ENCODE measurements at regions not wholly inside any gene's neighbourhood (a gene's known extent, or its start where the extent isn't known, plus 50 kb on each side); places are given as distances from the start of the nearest gene placed in this dataset.

GRCh38 chr1:5691795-5692509 lies 300.3 kb downstream of the NPHP4 start:
- no peak overlapping the region for H3K4me3 ChIP-seq (ENCODE audit: low read depth, low read length)
- no peak for TF ChIP-seq CTCF (IDR thresholded peaks at IDR 0.05; ENCODE audit: control insufficient read depth, extremely low read depth, insufficient read depth)
- DNase-seq (ENCODE audit: low read depth), result no peak

GRCh38 chr1:5690898-5691297 lies 301.3 kb downstream of the NPHP4 start:
- TF ChIP-seq CTCF (IDR thresholded peaks at IDR 0.05; ENCODE audit: control insufficient read depth, extremely low read depth, insufficient read depth), result no peak
- no peak overlapping the region for H3K4me3 ChIP-seq (ENCODE audit: low read depth, low read length)
- DNase-seq (ENCODE audit: low read depth), result no peak

- DNase-seq (ENCODE audit: low read depth), result no peak
- no peak for TF ChIP-seq CTCF (IDR thresholded peaks at IDR 0.05; ENCODE audit: control insufficient read depth, extremely low read depth, insufficient read depth)
- H3K4me3 ChIP-seq (ENCODE audit: low read depth, low read length), result no peak overlapping the region
Measured at GRCh38 chr1:5690291-5690690, 301.9 kb downstream of the NPHP4 start.

GRCh38 chr1:5688081-5689077 lies 303.8 kb downstream of the NPHP4 start:
- H3K4me3 ChIP-seq (ENCODE audit: low read depth, low read length), result no peak overlapping the region
- TF ChIP-seq CTCF (IDR thresholded peaks at IDR 0.05; ENCODE audit: control insufficient read depth, extremely low read depth, insufficient read depth), result no peak
- peak; percentile 44 for DNase-seq (ENCODE audit: low read depth)

- DNase-seq (ENCODE audit: low read depth), result no peak
- no peak for TF ChIP-seq CTCF (IDR thresholded peaks at IDR 0.05; ENCODE audit: control insufficient read depth, extremely low read depth, insufficient read depth)
- no peak overlapping the region for H3K4me3 ChIP-seq (ENCODE audit: low read depth, low read length)
Measured at GRCh38 chr1:5686925-5687706, 305.1 kb downstream of the NPHP4 start.

GRCh38 chr1:5686195-5686594 lies 306.0 kb downstream of the NPHP4 start:
- TF ChIP-seq CTCF (IDR thresholded peaks at IDR 0.05; ENCODE audit: control insufficient read depth, extremely low read depth, insufficient read depth), result no peak
- no peak overlapping the region for H3K4me3 ChIP-seq (ENCODE audit: low read depth, low read length)
- no peak for DNase-seq (ENCODE audit: low read depth)
